H9 (cell line): ENCODE measurements at regions not wholly inside any gene's neighbourhood (a gene's known extent, or its start where the extent isn't known, plus 50 kb on each side); places are given as distances from the start of the nearest gene placed in this dataset.

Source experiments
- DNase-seq: peaks from one replicate; pipeline ENCODE4 v3.0.0-alpha.2; 2017
- H2AFZ ChIP-seq: one replicate; pipeline ENCODE4 v1.6.1; 2013; ENCODE audit warnings: mild to moderate bottlenecking, low read length, control low read depth, moderate library complexity
- H2AK5ac ChIP-seq: 2 replicates; pipeline ENCODE4 v1.6.1; 2013; ENCODE audit warnings: low read length, control low read depth, mixed read lengths; ENCODE audit not compliant: insufficient read length
- H2BK120ac ChIP-seq: one replicate; pipeline ENCODE4 v1.6.1; 2013; ENCODE audit warnings: low read depth, mild to moderate bottlenecking, low read length, control low read depth, inconsistent platforms; ENCODE audit not compliant: poor library complexity, severe bottlenecking
- H2BK12ac ChIP-seq: 2 replicates; pipeline ENCODE4 v1.6.1; 2013; ENCODE audit warnings: low read length, control low read depth, mixed read lengths, low read depth; ENCODE audit not compliant: insufficient read length
- H2BK15ac ChIP-seq: 2 replicates; pipeline ENCODE4 v1.6.1; 2013; ENCODE audit warnings: low read depth, low read length, control low read depth
- H2BK20ac ChIP-seq: one replicate; pipeline ENCODE4 v1.6.1; 2013; ENCODE audit warnings: low read depth, mild to moderate bottlenecking, low read length, control low read depth, inconsistent platforms; ENCODE audit not compliant: poor library complexity, severe bottlenecking
- H2BK5ac ChIP-seq: 2 replicates; pipeline ENCODE4 v1.6.1; 2013; ENCODE audit warnings: low read length, control low read depth, mixed read lengths; ENCODE audit not compliant: insufficient read length
- H3K14ac ChIP-seq: 2 replicates; pipeline ENCODE4 v1.6.1; 2013; ENCODE audit warnings: low read length, control low read depth; ENCODE audit not compliant: insufficient read depth
- H3K18ac ChIP-seq: 2 replicates; pipeline ENCODE4 v1.6.1; 2013; ENCODE audit warnings: low read depth, mild to moderate bottlenecking, mixed read lengths, low read length, control low read depth; ENCODE audit not compliant: insufficient read length
- H3K23ac ChIP-seq: 2 replicates; pipeline ENCODE4 v1.6.1; 2013; ENCODE audit warnings: low read length, control low read depth, mixed read lengths, low read depth; ENCODE audit not compliant: insufficient read length
- H3K23me2 ChIP-seq: 2 replicates; pipeline ENCODE4 v1.6.1; 2013; ENCODE audit warnings: low read depth, mild to moderate bottlenecking, mixed read lengths, low read length, control low read depth; ENCODE audit not compliant: insufficient read length, poor library complexity, severe bottlenecking
- H3K27ac ChIP-seq: 2 replicates; pipeline ENCODE4 v1.5.1; 2013; ENCODE audit warnings: low read length, control low read depth, mixed read lengths, low read depth; ENCODE audit not compliant: insufficient read length
- H3K27me3 ChIP-seq: 2 replicates; pipeline ENCODE4 v1.6.1; 2013; ENCODE audit warnings: low read length, control low read depth, inconsistent platforms; ENCODE audit not compliant: insufficient read depth
- H3K4ac ChIP-seq: 2 replicates; pipeline ENCODE4 v1.6.1; 2013; ENCODE audit warnings: low read depth, mild to moderate bottlenecking, control low read depth, inconsistent platforms, low read length, moderate library complexity
- H3K4me1 ChIP-seq: 2 replicates; pipeline ENCODE4 v1.6.1; 2013; ENCODE audit warnings: low read length, control low read depth, inconsistent platforms; ENCODE audit not compliant: insufficient read depth
- H3K4me2 ChIP-seq: 2 replicates; pipeline ENCODE4 v1.6.1; 2013; ENCODE audit warnings: low read length, control low read depth, mixed read lengths; ENCODE audit not compliant: insufficient read length, insufficient read depth
- H3K56ac ChIP-seq: 2 replicates; pipeline ENCODE4 v1.6.1; 2013; ENCODE audit warnings: low read depth, mild to moderate bottlenecking, mixed read lengths, low read length, control low read depth; ENCODE audit not compliant: insufficient read length
- H3K79me1 ChIP-seq: 2 replicates; pipeline ENCODE4 v1.6.1; 2013; ENCODE audit warnings: low read depth, mild to moderate bottlenecking, moderate library complexity, low read length, control low read depth, inconsistent platforms; ENCODE audit not compliant: insufficient read depth, poor library complexity, severe bottlenecking
- H3K79me2 ChIP-seq: 2 replicates; pipeline ENCODE4 v1.6.1; 2013; ENCODE audit warnings: low read length, control low read depth, inconsistent platforms; ENCODE audit not compliant: insufficient read depth
- H3K9ac ChIP-seq: 2 replicates; pipeline ENCODE4 v1.6.1; 2013; ENCODE audit warnings: low read length, control low read depth, mixed read lengths; ENCODE audit not compliant: insufficient read length; ENCODE audit errors: extremely low read depth
- H3K9me3 ChIP-seq: one replicate; pipeline ENCODE4 v1.6.1; 2013; ENCODE audit warnings: low read depth, low read length, inconsistent platforms; ENCODE audit not compliant: control insufficient read depth
- H3T11ph ChIP-seq: one replicate; pipeline ENCODE4 v1.6.1; 2013; ENCODE audit warnings: mild to moderate bottlenecking, low read length, control low read depth, inconsistent platforms
- H4K20me1 ChIP-seq: one replicate; pipeline ENCODE4 v1.6.1; 2013; ENCODE audit not compliant: control insufficient read depth, insufficient read length, insufficient read depth
- H4K5ac ChIP-seq: 2 replicates; pipeline ENCODE4 v1.6.1; 2013; ENCODE audit warnings: low read depth, mild to moderate bottlenecking, mixed read lengths, low read length, control low read depth; ENCODE audit not compliant: insufficient read length
- H4K8ac ChIP-seq: replicated peaks from 2 replicates; pipeline ENCODE4 v1.6.1; 2013; ENCODE audit warnings: low read length, control low read depth, mixed read lengths, low read depth; ENCODE audit not compliant: insufficient read length
- H4K91ac ChIP-seq: 2 replicates; pipeline ENCODE4 v1.6.1; 2013; ENCODE audit warnings: low read depth, mild to moderate bottlenecking, moderate library complexity, mixed read lengths, low read length, control low read depth; ENCODE audit not compliant: insufficient read length
- H3K27ac Mint-ChIP-seq, 3 experiments: 2 replicates in 2 of 3; 3 replicates in 1 of 3; pipeline ENCODE4 v1.8.0; 2020 to 2021; ENCODE audit warnings: mixed read lengths in 3 of 3, mild to moderate bottlenecking in 1 of 3, moderate library complexity in 1 of 3
- H3K27me3 Mint-ChIP-seq: 2 replicates; pipeline ENCODE4 v1.8.0; 2021; ENCODE audit warnings: low read depth, mild to moderate bottlenecking, moderate library complexity, mixed read lengths
- H3K36me3 Mint-ChIP-seq, 3 experiments: 2 replicates in 2 of 3; 3 replicates in 1 of 3; pipeline ENCODE4 v1.8.0; 2020 to 2021; ENCODE audit warnings: low read depth in 3 of 3, mixed read lengths in 3 of 3; ENCODE audit not compliant: insufficient read depth in 1 of 3
- H3K4me1 Mint-ChIP-seq, 2 experiments: 2 replicates each; pipeline ENCODE4 v1.8.0; 2020; ENCODE audit warnings: mixed read lengths in 2 of 2
- H3K4me3 Mint-ChIP-seq, 2 experiments: 2 replicates in 1 of 2; 3 replicates in 1 of 2; pipeline ENCODE4 v1.8.0; 2020 to 2021; ENCODE audit warnings: mild to moderate bottlenecking in 2 of 2, mixed read lengths in 2 of 2, moderate library complexity in 1 of 2
- H3K9me3 Mint-ChIP-seq, 2 experiments: 2 replicates in 1 of 2; 3 replicates in 1 of 2; pipeline ENCODE4 v1.8.0; 2020; ENCODE audit warnings: mild to moderate bottlenecking in 2 of 2, mixed read lengths in 2 of 2, moderate library complexity in 1 of 2
- TF ChIP-seq, protein P1 (sequence below): fragments of 200-600 bp; sonication (generic); conservative IDR thresholded peaks from 3 replicates; pipeline ENCODE4 v1.8.0; 2021; ENCODE audit warnings: antibody characterized with exemption, mild to moderate bottlenecking

- H3K9me3 Mint-ChIP-seq = peaks cover 56 to 63% of the 10 kb centered on the region in 2 experiments
- Histone ChIP-seq H3K9ac (no peak overlapping the region), H2BK12ac (no peak overlapping the region), H2BK120ac (no peak overlapping the region), H2BK20ac (no peak overlapping the region), H3K56ac (no peak overlapping the region), H3K18ac (no peak overlapping the region), H4K91ac (no peak overlapping the region), H2AK5ac (no peak overlapping the region), H4K8ac (no peak overlapping the region), H3K9me3 (peaks cover 9% of the 10 kb centered on the region), H2BK15ac (no peak overlapping the region), H3K14ac (no peak overlapping the region), H3K23me2 (no peaks in the 10 kb centered on the region), H4K5ac (no peak overlapping the region), H3K4ac (no peak overlapping the region), H3K4me1 (no peaks in the 10 kb centered on the region), H2AFZ (no peak overlapping the region), H3K79me2 (no peaks in the 10 kb centered on the region), H3K4me2 (no peak overlapping the region), H3K27me3 (no peaks in the 10 kb centered on the region), H3T11ph (no peak overlapping the region), H3K79me1 (no peaks in the 10 kb centered on the region), H2BK5ac (no peak overlapping the region), H4K20me1 (no peaks in the 10 kb centered on the region), H3K27ac (no peak overlapping the region), H3K23ac (no peak overlapping the region)
- H3K36me3 Mint-ChIP-seq = peaks cover 0 to 8% (median 6%) of the 10 kb centered on the region in 3 experiments; a peak in 3 of 7 replicates
- H3K4me3 Mint-ChIP-seq = no peak overlapping the region
- H3K27me3 Mint-ChIP-seq = peaks cover 3% of the 10 kb centered on the region; the same call in 1 of the 2 replicates
- DNase-seq = no peak
- TF ChIP-seq, protein P1, sequence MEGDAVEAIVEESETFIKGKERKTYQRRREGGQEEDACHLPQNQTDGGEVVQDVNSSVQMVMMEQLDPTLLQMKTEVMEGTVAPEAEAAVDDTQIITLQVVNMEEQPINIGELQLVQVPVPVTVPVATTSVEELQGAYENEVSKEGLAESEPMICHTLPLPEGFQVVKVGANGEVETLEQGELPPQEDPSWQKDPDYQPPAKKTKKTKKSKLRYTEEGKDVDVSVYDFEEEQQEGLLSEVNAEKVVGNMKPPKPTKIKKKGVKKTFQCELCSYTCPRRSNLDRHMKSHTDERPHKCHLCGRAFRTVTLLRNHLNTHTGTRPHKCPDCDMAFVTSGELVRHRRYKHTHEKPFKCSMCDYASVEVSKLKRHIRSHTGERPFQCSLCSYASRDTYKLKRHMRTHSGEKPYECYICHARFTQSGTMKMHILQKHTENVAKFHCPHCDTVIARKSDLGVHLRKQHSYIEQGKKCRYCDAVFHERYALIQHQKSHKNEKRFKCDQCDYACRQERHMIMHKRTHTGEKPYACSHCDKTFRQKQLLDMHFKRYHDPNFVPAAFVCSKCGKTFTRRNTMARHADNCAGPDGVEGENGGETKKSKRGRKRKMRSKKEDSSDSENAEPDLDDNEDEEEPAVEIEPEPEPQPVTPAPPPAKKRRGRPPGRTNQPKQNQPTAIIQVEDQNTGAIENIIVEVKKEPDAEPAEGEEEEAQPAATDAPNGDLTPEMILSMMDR = no peak
- H3K27ac Mint-ChIP-seq = no peak overlapping the region
- 0 out of 4 replicates have a peak, but pooled peaks cover 0 to 2% of the 10 kb centered on the region in 2 experiments for H3K4me1 Mint-ChIP-seq
Measured at GRCh38 chrX:10377427-10377826, 220.7 kb downstream of the CLCN4 start.
